GM19035 (cell line): ENCODE measurements at regions not wholly inside any gene's neighbourhood (a gene's known extent, or its start where the extent isn't known, plus 50 kb on each side); places are given as distances from the start of the nearest gene placed in this dataset.

Experiments used
- ATAC-seq: cut with Tn5 transposase; IDR thresholded peaks from one replicate; pipeline ENCODE4 v1.9.1; 2021; ENCODE audit not compliant: unreplicated experiment

DNA sequence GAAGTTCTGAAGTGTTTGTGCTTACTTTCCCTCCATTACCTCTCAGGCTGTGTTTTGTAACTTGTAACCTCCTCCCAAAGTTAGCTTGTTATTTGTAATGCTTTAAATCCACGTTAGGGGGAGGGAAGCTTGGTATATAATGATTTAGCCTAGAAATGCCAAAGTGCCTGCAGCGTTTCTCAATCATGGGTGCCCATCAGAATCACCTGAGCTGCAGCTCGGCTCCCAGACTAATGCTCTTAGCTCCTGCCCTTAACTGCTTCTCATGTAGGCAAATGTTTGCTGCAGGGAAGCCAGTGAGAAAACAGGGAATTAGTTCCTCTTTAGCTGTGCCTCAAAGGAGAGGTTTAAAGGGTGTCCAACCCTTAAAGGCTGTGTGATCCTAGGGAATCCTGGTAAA, 219.2 kb upstream of the NAALADL2 start:
- ATAC-seq = no peak

GRCh38 chr3:174640932-174641331, 218.2 kb upstream of the NAALADL2 start:
- no peak for ATAC-seq

DNA sequence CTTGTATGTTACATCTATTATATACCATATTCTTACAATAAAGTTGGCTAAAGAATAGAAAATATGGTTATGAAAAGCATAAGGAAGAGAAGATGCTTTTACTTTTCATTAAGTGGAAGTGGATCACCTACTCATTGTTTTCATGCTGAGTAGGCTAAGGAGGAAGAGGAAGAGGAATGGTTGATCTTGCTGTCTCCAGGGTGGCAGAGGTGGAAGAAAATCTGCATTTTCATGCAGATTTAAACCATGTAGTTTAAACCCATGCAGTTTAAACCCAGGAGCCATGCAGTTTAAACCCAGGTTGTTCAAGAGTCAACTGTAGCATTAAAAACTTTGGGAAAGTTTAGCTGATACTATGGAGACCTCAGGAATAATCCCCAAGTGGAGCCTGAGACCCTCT, 214.8 kb upstream of the NAALADL2 start:
- ATAC-seq = no peak

DNA sequence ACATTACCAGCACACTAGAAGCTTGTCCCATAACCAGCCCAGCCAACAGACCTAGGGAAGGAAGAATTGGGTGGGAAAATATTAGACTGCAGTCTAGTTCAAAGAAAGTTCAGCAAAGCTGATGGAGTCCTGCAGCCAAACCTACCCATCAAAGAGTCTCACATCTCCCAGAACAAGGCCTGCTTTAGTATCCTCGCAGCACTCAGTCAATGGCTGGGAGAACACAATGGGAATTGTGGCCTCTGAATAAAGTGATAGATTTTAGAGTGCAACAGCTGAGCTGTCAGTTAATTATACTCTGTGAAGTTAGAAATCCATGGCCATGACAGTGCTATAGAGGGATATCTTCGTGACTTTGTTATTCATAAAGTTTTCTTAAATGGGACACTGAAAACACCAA, 207.2 kb upstream of the NAALADL2 start:
- ATAC-seq = no peak

DNA sequence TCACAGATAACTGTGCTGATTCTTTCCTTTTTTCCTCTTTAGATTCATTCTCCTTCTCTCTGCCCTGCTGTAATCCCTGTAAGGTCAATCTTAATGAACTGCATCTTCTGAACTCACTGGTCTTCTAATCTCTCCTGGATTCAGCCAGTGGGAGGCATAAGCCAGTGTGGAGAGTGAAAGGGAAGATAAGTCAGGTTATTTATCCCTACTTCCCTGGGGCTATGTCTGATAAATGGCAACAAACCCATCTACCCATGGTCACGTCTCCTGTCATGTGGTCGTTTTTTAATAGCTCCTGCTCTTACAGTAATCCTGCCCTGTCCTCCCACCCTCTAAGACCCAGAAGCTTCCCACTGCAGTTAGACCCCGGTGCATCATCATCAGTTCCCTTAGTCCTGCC, 199.6 kb upstream of the NAALADL2 start:
- no peak for ATAC-seq

DNA sequence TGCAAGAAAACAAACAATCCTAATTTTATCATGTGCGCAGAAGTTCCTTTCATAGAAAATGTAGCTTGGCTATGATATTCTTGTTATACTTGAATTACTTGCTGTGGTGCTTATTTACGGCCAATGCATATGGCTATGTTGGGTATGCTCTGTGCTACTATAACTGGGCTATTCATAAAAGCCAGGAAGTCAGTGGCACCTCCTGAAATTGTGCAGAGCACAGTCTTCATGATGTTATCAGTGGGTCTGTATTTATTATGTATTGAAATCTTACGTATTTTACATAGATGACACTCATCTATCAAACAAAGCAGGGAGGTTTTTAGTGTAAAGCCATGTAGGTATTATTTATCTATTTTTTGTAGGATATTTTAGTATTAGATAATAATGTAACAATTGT, 196.5 kb upstream of the NAALADL2 start:
- no peak for ATAC-seq

DNA sequence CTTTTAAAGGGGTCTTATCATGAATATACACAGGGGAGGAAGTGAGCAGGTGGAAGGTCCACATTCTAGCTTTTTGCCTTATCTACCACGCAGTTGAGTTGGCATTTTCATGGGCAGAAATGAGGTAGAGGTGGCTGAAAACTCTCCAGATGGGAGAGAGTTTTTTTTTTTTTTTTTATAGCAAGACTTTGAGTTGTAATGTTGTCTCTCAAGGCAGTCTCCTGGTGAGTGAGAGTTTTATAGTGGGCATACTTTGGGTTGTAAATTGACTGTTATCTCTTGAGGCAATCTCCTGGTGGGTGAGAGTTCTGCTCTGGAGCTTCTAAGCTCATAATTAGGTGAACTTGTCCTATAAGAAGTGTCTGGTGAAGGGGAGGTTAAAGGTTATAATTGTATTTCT, 191.7 kb upstream of the NAALADL2 start:
- no peak for ATAC-seq

GRCh38 chr3:174675406-174675805, 183.7 kb upstream of the NAALADL2 start:
- no peak for ATAC-seq

DNA sequence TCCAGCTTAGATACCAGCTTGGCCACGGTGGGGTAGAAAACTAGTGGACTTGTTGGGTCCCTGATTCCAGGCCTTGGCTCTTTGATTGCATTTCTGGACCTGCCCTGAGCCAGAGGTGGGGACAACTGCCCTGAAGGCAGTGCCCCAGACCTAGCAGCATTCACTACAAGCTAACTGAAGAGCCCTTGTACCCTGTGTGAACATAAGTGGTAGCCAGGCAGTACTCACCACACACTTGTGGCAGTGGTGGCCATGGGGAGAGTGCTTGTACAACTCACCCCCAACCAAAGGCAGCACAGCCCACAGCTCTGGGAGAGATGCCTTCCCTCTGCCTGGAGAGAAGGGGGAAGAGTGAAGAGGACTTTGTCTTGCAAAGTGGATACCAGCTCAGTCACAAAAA, 177.3 kb upstream of the NAALADL2 start:
- ATAC-seq = no peak

DNA sequence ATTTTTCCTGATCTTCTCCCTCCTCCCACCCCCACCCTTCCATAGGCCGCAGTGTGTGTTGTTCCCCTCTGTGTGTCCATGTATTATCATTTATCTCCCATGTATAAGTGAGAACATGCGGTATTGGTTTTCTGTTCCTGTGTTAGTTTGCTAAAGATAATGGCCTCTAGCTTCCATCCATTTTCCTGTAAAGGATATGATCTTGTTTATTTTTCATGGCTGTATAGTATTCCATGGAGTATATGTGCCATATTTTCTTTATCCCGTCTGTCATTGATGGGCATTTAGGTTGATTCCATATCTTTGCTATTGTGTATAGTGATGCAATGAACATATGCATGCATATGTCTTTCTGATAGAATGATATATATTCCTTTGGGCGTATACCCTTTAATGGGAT, 173.3 kb upstream of the NAALADL2 start:
- ATAC-seq = no peak

GRCh38 chr3:174697310-174697709, 161.8 kb upstream of the NAALADL2 start:
- no peak for ATAC-seq

- no peak for ATAC-seq
Observed at GRCh38 chr3:174700736-174701135, 158.4 kb upstream of the NAALADL2 start.

DNA sequence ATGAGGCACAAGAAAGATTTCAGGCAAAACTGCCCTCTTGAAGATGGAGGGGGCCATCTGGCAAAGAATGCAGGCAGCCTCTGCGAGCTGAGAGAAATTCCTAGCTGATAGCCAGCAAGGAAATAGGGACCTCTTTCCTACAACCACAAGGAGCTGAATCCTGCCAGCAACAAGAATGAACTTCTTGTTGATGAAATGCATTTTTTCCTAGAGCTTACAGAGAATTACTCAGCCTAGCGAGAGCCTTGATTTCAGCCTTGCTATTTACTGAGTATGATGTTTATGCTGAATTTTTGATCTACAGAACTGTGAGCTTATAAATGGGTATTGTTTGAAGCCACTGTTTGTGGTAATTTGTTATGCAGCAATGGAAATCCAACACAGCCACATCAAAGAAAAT, 148.5 kb upstream of the NAALADL2 start:
- ATAC-seq = no peak

DNA sequence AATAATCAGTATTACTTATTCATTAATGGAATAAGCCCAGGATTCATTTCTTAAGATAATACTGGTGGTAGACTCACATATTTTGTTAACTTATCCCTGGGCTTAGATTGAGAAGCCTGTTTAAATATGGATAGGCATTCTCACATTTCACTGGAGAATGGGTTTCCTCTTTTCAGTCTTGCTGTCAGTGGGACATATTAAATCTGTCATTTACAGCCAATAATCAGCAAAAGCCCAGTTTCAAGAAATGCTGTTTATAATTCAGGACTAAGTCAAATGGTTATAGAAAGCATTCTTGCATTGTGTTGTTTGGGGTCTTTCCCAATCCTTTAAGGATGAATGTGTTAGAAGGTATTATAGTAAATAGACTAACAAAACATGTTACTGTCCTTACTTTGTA, 143.7 kb upstream of the NAALADL2 start:
- no peak for ATAC-seq

- no peak for ATAC-seq
Observed at GRCh38 chr3:174716956-174717505, 142.1 kb upstream of the NAALADL2 start.

- no peak for ATAC-seq
Observed at GRCh38 chr3:174720717-174721116, 138.4 kb upstream of the NAALADL2 start.

DNA sequence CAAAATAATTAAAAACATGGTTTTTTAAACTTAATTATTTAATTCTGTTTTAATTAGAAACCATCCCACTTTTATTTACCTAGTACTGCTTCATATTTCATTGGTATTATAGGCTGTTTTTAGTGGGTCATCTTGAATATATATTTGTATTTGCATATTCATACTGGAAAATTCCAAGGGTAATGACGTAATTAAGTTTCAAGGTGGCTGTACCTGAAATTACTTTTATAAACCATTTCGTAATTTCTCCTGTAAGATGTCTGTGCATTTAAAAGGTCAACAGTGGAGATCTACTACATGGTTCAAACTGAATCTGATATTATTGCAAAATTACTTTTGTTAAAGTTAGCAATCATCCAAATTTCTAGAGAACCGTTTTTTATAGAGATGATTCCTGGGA, 133.8 kb upstream of the NAALADL2 start:
- no peak for ATAC-seq

DNA sequence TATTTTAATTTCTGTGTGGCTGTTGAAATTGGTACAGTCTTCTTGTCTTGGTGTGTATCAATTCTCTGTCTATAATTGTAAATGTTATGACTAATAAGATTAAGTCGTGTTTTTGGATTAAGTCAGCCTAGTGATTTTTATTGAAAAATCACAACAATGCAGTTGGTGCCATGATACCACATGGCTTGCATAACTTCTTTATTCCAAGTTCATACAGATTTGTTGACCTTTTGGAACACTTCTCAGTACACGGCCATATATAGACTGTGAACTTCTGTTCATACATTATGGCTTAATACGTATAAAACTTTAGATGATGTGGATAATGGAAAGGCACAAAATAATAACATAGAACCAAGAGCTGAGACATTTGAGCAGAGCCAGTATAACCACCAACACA, 121.2 kb upstream of the NAALADL2 start:
- ATAC-seq = no peak

- no peak for ATAC-seq
Observed at GRCh38 chr3:174749143-174749542, 110.0 kb upstream of the NAALADL2 start.

DNA sequence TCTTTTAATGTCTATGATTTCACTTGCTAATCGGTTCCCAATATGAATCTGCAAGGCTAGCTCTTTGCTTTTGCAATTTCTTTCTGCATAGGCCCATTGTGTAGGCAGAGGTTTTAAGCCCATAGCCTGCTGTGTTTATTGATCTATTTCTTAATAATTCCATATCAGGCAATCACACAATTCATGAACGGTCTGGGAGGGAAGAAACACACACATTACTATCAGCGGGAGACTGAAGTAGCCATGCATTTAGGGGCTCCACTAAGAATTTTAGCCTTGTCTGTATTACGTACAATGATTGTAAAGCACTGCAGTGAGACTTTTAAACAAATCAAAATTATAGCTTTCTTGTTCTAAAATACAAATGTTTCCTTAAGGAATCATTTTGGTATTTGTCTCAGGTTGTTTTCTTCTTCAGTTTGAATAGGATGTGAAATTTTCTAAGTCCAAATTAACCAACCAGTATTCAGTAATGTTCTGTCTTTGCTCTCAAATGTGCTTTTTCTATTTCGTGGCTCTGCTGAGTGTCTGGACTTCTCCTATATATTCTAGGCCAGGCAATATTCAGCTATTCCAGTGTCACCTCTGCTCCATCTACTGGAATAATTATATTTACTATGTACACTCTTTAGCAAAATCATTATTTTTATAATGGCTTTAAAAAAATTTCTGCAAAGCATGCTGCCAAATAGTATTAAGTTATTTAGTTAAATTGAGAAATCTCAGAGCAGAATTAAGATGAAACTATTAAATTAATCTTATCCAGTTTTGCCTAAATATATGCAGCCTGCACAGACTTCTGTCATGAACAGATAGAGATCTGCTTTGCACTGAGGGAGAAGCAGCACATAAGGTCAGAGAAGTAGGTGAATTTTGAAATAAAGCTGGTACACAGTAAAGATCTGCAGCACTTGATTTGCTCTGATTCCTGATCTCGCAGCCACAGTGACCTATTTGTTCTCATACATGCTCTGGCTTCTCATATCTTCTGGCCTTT, 103.0 kb upstream of the NAALADL2 start:
- no peak for ATAC-seq

GRCh38 chr3:174758943-174759342, 100.2 kb upstream of the NAALADL2 start:
- no peak for ATAC-seq

- ATAC-seq = no peak
Observed at GRCh38 chr3:174767406-174767805, 91.7 kb upstream of the NAALADL2 start.
